HEK293 (cell line): ENCODE measurements at regions not wholly inside any gene's neighbourhood (a gene's known extent, or its start where the extent isn't known, plus 50 kb on each side); places are given as distances from the start of the nearest gene placed in this dataset.

Experiments used
- CTCF ChIP-seq: fragments of 450-650 bp; formaldehyde crosslinking; IDR thresholded peaks from 2 replicates; pipeline ENCODE4 v1.5.1; 2016; ENCODE audit warnings: missing biosample characterization, missing genetic modification characterization
- GLIS2 ChIP-seq: fragments of 450-650 bp; formaldehyde crosslinking; IDR thresholded peaks from 2 replicates; pipeline ENCODE4 v1.5.1; 2016; ENCODE audit warnings: missing biosample characterization, missing genetic modification characterization
- KLF17 ChIP-seq: fragments of 450-650 bp; formaldehyde crosslinking; IDR thresholded peaks from 2 replicates; pipeline ENCODE4 v1.5.1; 2016; ENCODE audit warnings: missing biosample characterization, missing genetic modification characterization
- OSR2 ChIP-seq: fragments of 450-650 bp; formaldehyde crosslinking; IDR thresholded peaks from 2 replicates; pipeline ENCODE4 v1.5.1; 2016; ENCODE audit warnings: missing biosample characterization, missing genetic modification characterization
- REST ChIP-seq: fragments of 450-650 bp; formaldehyde crosslinking; IDR thresholded peaks from 2 replicates; pipeline ENCODE4 v1.5.1; 2016; ENCODE audit warnings: missing biosample characterization, missing genetic modification characterization
- ZNF114 ChIP-seq: fragments of 450-650 bp; formaldehyde crosslinking; IDR thresholded peaks from 2 replicates; pipeline ENCODE4 v1.5.0; 2017; ENCODE audit warnings: missing biosample characterization, missing genetic modification characterization
- ZNF501 ChIP-seq: fragments of 450-650 bp; formaldehyde crosslinking; IDR thresholded peaks from 2 replicates; pipeline ENCODE4 v1.5.1; 2016; ENCODE audit warnings: missing biosample characterization, missing genetic modification characterization
- ZNF555 ChIP-seq: fragments of 450-650 bp; formaldehyde crosslinking; conservative IDR thresholded peaks from 2 replicates; pipeline ENCODE4 v1.5.1; 2017; ENCODE audit warnings: missing biosample characterization, mild to moderate bottlenecking, missing genetic modification characterization, inconsistent platforms

GRCh38 chr12:13570005-13570694, 373.6 kb downstream of the EMP1 start:
- TF ChIP-seq KLF17 (tag by site-specific recombination) (no peak), ZNF114 (no peak), OSR2 (tag by site-specific recombination) (no peak), ZNF555 (tag by site-specific recombination) (no peak), ZNF501 (tag by site-specific recombination) (no peak), CTCF (tag by site-specific recombination) (no peak), GLIS2 (tag by site-specific recombination) (no peak), REST (tag by site-specific recombination) (no peak)
